Activated CD4-positive, alpha-beta T cell treated with anti-CD3 and anti-CD28 coated beads for 1 hour (primary cell): ENCODE measurements at regions not wholly inside any gene's neighbourhood (a gene's known extent, or its start where the extent isn't known, plus 50 kb on each side); places are given as distances from the start of the nearest gene placed in this dataset.

ENCODE experiments used
- DNase-seq: peaks from one replicate; pipeline ENCODE4 v3.0.0-alpha.2; 2020

GRCh38 chr5:142507531-142508372 lies 178.1 kb downstream of the FGF1 start:
- no peak for DNase-seq

DNA sequence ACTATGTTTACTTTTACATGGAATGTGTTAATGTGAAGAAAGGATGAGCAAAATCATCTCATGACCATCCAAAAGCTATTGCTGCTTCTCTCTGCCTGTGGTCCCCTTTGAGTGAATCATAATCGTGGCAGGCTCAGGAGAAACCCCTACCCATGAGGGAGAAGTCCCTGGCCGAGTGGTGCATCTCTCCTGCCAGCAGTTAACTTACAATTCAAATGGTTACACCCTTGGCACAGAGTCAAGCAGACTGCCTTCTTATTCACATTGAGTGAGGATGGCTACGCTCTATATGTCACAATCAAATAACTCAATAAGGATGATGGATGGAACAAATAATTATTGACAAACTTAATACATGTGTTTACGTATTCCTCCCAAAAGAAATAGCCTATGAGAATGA lies 179.1 kb downstream of the FGF1 start:
- no peak for DNase-seq

GRCh38 chr5:142506046-142506445 lies 179.8 kb downstream of the FGF1 start:
- DNase-seq, result no peak

DNA sequence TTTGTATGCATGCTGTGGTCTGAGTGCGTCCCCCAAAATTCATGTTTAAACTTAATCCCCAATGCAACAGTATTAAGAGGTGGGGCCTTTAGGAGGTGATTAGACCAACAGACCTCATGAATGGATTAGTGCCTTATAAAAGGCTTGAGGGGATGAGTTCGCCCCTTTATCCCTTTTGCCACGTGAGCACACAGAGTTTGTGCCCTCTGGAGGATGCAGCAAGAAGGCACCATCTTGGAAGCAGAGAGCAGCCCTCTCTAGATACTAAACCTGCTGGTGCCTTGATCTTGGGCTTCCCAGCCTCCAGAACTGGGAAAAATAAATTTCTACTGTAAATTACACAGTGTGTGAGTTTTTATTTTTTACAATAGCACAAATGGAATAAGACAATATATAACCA lies 177.1 kb upstream of the SPRY4 start:
- no peak for DNase-seq

GRCh38 chr5:142500227-142500905 lies 175.5 kb upstream of the SPRY4 start:
- DNase-seq, result no peak

DNA sequence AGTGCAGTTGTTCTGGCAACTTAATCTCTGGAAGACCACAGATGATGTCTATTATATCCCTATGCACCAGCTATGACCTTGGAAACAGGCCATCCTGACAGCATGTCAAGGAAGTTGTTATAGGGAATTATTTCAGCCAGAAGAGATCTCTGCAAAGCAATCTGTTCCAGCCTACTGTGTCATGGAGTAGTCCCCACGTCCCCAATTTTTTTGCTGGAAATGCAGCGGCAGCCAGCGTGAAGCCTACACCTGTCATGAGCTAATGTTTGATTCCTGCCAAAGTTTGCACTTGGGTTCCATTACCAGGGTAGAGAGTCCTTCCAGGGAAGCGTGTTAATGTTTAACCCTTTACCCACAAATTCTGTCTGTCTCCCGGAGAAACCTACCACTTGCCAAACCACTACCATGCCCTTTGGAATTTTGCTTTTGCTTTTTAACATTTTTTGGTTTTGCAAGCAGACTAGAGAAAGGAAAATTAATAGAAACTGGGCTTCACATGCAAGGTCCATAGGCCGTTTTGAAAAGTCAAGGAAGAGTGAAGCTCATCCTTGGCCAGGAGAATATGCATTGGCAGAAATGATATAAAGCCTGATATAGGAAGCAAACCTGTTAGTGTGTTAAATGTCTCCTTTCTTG lies 174.9 kb upstream of the SPRY4 start:
- DNase-seq, result no peak

DNA sequence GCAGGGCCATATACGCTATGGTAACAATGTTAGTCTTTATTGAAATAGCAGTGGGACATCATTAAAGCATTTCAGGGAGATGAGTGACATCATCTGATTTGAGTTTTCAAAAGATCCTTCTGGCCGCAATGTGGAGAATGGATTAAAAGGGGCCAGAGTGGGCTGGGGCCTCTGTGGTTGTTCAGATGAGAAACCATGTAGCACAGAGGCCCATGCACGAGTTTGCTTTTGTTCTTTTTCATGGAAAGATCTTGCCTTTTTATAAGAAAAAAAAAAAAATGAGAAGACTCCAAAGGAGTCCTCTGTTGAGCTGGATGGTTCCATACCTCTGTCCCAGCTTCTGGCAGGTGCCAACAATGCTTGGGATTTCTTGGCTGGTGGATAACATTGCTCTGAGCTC lies 173.5 kb upstream of the SPRY4 start:
- DNase-seq, result no peak

DNA sequence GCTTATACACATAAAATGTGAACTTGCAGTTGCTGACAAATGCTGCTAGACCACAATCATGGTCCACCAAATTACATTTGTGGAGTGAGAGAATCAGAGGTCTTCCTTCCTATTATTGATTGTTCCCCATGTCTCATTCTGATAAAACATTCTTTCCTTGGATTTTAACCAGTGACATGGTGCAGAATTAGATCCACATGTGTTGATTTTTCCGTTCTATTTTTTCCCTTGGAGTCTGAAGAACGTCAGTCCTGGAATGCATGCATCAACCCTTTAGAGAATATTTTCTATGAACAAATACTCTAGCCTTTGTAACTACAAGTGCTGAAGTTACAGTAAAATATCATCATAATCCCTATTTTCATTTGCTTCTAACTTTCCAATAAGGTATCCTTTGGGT lies 170.7 kb upstream of the SPRY4 start:
- DNase-seq, result no peak

DNA sequence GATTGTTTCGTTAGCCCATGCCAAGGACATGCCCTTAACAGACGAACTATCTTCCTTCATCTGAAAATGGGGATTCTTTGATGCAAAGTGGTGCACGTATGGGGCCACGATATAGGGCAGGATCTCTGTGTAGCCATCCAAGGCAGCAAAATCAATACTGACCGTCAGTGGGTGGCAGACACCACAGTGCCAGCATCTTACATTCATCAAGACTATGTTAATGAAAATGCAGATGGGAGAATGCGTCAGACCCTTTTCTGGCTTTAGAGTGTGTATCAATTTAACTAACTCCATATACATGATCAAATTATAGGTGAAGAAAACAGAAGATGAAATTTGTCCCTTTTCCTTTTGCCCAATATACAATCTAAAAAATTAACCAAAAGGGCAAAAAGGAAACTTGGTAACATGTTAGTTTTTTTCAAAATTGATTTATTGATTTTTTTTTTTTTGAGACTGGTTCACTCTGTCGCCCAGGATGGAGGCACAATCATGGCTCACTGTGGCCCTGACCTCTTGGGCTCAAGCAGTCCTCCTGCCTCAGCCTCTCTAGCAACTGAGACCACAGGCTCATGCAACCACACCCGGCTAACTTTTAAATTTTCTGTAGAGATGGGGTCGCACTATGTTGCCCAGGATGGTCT lies 169.2 kb upstream of the SPRY4 start:
- no peak for DNase-seq

GRCh38 chr5:142492781-142493281 lies 168.0 kb upstream of the SPRY4 start:
- no peak for DNase-seq

DNA sequence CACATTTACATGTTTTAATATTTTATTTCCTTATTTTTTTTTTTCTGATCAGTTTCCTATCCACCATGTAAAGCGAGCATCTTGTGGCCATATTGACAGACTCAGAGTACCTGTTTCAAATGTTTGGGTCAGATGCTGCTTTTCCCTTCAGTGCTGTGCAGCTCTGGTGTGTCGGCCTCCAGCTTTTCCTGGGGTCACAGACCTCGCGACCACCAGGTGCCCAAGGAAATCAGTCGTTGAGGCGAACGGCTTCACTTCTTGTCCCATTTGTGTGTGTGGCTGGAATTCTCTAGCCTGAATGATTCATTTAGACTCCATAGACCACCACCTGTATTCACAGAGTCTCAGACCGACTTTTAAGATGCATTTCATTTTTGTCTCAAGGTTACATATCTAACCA lies 166.9 kb upstream of the SPRY4 start:
- no peak for DNase-seq

- no peak for DNase-seq
Measured at GRCh38 chr5:142491270-142491669, 166.4 kb upstream of the SPRY4 start.

DNA sequence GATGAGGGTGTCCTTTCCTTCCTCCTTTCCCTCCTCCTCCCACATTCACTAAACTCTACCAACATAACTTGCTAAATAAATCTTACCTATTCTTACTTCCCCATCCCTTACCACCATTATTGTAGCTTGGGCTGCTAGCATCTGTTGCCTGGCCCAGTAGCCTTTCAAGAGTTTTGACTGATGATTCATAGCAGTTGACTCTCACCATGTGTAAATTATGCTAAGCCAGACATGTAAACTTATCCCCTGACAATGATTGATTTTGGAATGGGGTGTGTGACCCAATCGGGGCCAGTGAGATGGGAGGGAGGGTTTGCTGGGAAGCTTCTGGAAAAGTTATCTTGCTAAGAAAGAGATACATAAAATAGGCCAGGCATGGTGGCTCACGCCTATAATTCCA lies 161.8 kb upstream of the SPRY4 start:
- no peak for DNase-seq

DNA sequence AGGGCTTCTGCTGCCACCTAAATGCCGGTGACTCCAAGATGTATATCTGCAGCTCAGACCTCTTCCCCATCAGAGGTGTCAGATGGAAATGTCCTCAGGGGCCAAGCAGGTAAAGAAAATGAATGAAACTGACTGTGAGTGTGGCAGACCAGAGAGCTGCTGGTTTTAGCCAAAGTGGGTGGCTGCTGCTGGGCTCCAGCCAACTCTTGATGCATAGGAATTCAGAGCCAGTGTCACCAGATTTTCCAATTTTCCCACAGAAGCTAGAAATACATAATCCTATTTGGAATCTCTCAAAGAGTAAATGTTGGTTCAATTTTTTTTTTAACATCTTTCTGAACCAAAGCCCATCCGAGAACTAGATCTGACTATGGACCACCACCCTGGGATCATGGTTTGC lies 161.2 kb upstream of the SPRY4 start:
- no peak for DNase-seq

DNA sequence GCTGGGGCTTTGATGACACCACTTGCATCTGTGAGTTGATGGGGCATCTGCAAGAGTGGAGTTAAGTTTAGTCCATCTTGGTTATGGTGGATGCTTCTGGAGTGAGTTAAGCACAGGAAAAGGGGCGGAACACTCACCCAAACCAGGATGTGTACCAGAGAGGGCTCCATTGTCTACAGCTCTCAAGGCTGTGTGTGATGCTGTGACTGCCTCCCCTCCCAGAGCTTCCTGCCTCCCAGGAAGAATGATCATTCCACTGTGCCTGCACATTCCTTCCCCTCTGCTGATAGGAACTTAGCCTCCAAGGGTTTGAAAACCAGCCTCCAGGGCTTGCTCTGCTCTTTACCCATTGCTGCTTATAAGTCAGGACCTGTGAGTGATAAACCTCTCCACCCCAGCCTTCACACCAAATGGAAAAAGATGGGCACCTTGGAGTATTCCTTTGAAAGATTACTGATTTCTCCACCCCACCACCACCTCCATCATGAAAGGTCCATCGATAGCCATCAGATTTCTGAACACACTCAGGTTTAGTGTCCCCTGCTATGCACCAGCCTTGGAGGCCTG lies 160.1 kb upstream of the SPRY4 start:
- no peak for DNase-seq

- DNase-seq, result no peak
Measured at GRCh38 chr5:142482207-142482606, 157.4 kb upstream of the SPRY4 start.

DNA sequence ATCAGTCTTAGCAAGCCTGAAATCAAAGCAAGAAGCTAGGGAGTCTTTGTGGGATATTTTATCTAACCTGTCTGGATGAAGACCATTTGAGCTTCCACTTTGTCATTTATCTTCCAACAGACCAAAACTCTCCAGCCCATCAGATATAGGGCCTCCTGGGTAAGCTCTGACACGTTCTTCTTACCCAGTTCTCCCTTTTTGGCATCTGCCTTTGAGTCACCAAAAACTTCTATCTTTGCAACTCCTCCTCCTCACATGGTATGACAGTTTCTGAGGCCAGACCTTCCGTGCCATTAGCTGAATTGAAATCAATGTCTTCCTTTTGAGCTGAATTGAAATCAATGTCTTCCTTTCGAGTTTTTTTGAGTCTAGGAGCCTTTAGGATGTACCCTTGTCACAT lies 156.6 kb upstream of the SPRY4 start:
- DNase-seq, result no peak

DNA sequence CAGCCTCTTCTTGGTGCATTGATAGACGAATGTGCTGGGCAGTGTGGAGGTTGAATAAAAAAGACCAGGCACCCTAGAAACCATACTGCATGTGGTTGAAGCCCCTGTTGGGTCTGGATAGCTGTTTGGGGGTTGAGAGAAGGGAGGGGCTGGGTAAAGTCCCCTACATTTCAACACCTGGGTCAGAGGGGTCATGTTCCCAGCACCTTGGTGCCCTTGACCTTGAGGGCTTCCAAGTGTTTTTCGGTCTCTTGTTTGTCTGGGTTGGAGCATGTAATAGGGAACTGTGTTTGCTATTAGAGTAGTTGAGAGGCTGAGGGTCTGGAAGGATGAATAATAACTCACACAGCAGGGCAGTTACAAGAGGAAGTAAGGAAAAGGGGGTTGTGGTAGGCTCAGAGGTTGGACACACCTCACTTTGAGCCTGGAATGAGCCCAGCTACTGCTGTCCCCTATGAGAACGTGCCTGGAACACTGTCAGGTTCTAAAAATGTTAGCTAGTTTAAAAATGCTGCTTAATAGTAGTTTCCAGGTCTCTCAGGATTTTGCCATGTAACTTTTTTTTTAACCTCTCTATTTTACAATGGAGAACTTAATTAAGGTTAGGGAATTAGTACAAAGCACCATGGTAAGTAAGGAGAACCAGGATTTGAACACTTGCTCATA lies 155.2 kb upstream of the SPRY4 start:
- no peak for DNase-seq

DNA sequence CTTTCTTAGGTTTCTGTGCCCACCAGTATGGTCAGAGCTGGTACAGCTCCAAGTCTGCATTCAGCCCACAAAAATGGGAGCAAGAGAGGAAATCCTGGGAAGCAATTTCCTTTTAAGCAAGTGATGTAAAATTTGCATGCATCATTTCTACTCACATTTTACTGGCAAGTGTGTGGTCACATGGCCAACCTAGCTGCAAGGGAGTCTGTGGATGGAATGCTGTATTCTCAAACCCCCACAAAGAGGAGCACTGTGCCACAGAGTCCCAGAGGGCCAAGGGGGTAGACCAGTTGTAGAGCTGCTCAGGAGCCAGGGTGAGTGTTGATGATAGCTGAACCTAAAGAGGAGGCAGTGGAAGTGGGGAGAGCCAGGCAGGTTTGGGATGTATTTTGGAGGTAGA lies 154.3 kb upstream of the SPRY4 start:
- no peak for DNase-seq

DNA sequence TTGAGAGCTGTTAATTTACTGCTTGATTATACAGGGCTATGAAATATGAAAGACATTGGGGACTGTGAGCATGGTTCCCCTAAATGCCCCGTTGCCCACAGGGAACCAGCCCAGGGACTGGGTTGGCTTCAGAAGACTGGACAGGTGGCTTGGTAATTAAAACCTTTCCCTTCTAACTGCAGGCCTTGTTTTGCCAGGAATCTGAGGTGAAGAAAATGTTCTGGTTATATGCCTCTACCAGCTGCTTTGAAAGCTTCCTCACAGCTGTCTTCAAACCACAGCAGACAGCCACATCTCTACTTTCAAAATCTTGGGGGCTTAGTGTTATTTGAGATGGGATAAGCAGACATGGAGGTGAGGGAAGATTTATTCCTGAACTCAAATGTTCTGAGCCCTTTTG lies 153.3 kb upstream of the SPRY4 start:
- no peak for DNase-seq

DNA sequence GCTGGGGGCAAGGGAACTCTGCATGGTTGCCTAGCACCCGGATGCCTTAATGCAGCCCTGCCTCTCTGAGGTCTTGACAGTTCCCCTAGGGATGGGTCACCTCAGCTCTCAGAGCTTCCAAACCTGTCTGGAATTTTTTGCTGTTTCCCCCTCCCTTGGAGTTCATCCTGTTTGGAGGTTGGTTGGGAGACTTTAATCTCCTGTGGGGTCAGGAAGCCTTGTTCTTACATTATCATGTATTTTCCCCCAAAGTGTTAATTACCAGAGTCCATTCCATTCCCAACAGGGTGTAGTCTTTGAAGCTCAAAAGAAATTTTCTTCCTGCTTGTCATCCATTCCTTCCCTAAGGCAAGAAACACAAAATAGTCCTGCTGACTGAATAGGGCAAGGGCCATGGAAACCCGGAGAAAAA lies 150.3 kb upstream of the SPRY4 start:
- no peak for DNase-seq

- no peak for DNase-seq
Measured at GRCh38 chr5:142474431-142475094, 149.7 kb upstream of the SPRY4 start.
